ENCODE measurements at regions not wholly inside any gene's neighbourhood (a gene's known extent, or its start where the extent isn't known, plus 50 kb on each side); places are given as distances from the start of the nearest gene placed in this dataset.

GRCh38 chr3:27827041-27827440, 104.9 kb upstream of the EOMES start:
- TF ChIP-seq, protein P1, sequence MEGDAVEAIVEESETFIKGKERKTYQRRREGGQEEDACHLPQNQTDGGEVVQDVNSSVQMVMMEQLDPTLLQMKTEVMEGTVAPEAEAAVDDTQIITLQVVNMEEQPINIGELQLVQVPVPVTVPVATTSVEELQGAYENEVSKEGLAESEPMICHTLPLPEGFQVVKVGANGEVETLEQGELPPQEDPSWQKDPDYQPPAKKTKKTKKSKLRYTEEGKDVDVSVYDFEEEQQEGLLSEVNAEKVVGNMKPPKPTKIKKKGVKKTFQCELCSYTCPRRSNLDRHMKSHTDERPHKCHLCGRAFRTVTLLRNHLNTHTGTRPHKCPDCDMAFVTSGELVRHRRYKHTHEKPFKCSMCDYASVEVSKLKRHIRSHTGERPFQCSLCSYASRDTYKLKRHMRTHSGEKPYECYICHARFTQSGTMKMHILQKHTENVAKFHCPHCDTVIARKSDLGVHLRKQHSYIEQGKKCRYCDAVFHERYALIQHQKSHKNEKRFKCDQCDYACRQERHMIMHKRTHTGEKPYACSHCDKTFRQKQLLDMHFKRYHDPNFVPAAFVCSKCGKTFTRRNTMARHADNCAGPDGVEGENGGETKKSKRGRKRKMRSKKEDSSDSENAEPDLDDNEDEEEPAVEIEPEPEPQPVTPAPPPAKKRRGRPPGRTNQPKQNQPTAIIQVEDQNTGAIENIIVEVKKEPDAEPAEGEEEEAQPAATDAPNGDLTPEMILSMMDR (IDR thresholded peaks at IDR 0.05; ENCODE audit: poor library complexity, severe bottlenecking) = no peak
- no peak for TF ChIP-seq POLR2AphosphoS5 (IDR thresholded peaks at IDR 0.05)
- no peak for TF ChIP-seq REST (IDR thresholded peaks at IDR 0.05; ENCODE audit: borderline replicate concordance)
- TF ChIP-seq RAD21 (conservative IDR thresholded peaks at IDR 0.05) = no peak
- TF ChIP-seq TAF1 (IDR thresholded peaks at IDR 0.05; ENCODE audit: low read depth) = no peak
